Glomerular visceral epithelial cell (primary cell): ENCODE measurements at regions not wholly inside any gene's neighbourhood (a gene's known extent, or its start where the extent isn't known, plus 50 kb on each side); places are given as distances from the start of the nearest gene placed in this dataset.
"Not testable (repeated sequence)": the region's sequence is repeated elsewhere in the genome, so short reads cannot be mapped to it uniquely, and the experiment has no call there.

ENCODE experiments used
- DNase-seq: peaks from one replicate; pipeline ENCODE4 v3.0.0-alpha.2; 2016; ENCODE audit errors: extremely low spot score

DNA sequence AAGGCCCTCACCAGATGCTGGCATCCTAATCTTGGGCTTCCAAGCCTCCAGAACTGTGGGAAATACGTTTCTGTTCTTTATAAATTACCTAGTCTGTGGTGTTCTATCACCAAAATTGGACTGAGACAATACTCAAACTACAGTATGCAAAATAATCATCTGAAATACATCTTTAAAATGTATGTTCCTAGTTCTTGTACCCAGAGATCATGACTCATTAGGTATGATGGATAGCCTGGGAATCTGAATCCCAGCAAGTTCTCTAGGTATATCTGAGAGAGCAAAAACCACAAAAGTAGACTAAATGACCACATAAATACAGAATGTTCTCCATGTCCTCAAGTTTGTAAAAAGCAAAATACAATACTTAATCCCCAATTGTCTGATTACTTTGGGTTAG, 166.3 kb downstream of the YIPF5 start:
- DNase-seq = no peak

DNA sequence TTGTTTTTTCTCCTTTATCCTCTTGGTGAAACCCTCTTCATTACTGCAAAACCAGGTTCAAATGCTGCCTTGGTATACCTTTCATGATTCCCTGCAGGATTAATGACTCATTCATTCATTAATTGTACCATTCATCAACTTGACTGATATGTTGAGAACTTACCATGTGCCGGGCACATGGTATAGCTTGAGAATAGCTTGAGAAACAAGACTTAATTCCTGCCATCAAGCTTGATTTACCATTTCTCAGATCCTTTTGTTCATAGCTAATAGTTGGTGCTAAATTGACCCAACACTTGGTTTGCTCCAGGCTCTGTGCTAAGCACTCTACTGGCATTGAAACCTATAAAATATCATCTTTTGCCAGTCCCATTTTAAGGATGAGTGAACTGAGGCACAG, 165.7 kb downstream of the YIPF5 start:
- DNase-seq = no peak

DNA sequence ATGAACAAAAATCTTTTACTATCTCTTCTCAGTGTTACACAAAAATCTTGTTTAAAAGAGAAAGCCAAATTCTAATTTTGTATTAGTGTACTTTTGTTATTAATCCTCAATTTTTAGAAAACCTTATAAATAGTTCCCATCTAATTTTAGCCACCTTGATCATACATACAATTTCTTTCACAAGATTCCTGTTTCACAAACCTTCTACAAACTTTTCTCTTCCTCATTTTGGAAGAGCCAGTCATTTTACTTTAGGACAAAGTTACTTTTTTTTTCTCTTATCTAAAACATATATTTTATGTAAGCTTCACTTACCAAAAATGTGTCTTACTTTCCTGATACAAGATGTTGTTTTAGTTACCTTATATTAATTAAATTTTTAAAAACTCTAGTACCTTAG, 161.3 kb downstream of the YIPF5 start:
- no peak for DNase-seq

DNA sequence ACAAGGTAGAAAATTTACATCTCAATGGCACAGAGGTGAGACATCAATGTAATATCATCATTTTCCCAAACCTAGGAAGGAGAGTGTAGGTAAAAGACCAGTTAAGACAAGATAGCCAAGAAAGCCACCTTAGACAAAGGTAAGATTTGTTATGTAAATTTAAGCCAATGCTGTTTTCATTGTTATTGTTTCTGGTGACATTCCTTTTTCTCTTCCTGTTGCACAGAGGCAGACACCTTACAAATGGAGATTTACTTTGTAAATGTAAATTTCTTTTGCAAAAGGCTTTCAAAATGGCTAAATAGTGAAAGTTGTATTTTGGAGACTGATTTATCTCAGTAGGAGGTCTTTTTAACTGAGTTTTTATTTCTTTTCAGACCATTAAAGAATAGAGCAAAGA, 159.1 kb downstream of the YIPF5 start:
- no peak for DNase-seq

DNA sequence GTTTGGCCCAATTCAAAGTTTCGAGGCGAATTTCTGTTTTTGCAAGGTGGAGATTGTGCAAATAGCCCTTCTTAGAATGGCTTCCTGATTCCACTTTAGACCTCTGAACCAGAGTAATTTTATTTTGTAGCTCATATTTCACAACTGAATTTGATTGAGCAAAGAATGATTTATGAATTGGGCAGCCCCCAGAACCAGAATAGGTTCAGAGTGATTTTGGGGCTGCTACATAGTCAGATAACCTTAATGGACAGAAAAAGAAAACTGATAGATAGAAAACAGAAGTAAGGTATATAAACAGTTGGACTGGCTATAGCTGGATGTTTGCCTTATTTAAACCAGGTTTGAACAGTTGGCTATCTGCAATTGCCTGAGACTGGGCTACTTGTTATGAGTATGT, 156.6 kb downstream of the YIPF5 start:
- no peak for DNase-seq

DNA sequence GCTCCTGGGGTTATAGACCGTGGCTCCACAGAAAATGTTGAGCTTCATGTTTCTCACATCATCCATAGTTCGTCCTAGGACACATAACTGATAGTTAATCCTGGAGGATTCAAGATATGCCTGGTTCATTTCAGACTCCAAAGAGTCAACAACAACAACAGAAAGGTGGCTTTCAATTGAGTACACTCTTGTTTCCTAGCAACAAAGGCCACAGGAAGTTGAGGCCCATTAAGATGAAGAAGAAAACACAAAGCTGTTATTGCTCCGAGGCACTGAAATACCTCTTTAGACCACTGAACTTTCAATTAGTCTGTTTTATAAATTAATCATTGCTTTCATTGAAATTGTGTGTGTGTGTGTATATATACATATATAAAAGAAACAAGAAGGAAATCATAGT, 154.5 kb downstream of the YIPF5 start:
- DNase-seq = no peak

DNA sequence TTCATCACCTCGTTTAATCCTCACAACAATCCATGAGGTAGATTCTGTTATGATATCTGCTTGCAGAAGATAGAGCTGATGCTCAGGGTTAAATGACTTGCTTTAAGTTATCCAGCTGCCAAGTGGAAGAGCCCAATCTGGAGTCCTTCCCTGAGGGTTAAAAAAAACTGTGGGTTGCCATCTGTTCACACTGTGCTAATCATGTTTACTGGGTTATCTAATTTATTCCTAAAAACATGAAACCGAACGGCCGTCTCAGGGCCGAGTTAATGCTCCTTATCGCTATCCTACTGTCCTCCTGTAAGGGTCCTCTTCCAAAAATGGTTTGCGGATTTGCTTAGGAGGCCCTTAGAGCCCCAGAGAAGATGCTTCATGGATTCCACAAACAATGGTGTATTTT, 153.3 kb downstream of the YIPF5 start:
- DNase-seq = no peak

DNA sequence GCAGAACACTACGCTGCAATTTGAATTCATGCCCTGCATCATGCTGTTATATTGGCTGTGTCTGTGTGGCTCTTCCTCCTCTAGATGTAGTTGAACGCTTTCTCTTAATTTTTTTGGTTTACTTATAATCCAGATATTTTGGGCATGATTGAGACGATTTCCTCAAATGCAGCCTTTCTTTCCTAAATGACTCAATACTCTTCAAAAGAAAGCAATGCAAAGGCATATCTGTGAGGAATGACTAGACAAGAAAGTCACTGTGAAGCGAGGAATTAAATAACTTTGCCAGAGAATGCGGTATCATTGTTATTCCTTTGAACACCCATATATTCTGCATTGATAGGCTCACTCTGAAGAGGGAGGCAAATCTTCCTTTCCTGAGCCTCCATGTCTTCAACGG, 152.8 kb downstream of the YIPF5 start:
- DNase-seq = no peak

DNA sequence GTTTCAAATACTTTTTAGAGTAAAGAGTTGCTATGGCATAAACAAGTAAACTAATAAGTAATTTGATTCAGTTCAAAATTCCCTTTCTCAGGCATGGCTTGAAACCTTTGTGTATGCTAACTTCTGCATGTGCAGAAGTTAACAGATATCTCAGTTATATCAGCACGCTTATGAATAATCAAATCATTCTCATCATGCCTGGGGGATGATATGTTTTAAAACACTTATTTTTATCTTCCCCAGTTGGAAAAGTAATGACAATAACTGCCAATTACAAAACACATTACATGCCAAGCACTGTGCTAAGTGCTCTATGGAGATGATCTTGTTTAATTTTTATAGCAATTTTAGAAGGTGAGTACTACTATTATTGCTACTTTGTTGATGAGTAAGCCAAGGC, 146.4 kb downstream of the YIPF5 start:
- no peak for DNase-seq

DNA sequence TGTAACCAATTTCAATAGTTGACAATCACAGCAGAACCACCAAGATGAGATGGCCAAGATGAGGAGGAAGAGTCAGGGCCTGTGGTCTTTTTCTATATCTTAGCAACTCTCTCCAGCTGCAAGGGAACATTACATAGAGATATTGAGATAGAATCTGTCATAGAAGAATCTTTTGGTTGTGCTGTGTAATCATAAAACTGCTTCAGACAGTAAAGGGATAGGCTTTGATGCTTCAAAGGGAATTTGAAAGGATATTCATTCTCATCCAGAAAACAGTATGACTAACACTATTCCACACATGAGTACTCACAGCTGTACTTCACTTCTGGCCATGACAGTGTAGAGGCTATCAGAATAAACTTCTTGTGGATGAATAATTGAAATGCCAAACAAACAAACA, 145.9 kb downstream of the YIPF5 start:
- DNase-seq = no peak

DNA sequence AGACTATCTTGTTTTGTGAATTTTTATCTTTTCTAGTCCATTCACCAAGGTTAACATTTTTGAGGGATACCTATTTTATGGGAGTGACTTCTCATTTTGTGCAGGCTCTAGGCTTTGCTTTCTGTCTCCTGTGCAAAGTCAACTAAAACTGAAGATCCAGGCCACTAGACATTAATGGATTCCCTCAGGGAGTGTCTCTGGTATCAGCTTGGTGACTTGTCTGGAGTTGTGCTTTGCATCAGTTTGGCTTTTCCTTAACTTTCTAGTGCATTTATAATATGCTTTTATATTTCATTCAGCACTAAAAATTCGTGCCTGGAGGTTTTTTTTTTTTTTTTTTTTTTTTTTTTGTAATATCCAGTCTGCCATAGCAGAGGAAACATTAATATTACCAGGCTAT, 144.2 kb downstream of the YIPF5 start:
- DNase-seq = no peak

DNA sequence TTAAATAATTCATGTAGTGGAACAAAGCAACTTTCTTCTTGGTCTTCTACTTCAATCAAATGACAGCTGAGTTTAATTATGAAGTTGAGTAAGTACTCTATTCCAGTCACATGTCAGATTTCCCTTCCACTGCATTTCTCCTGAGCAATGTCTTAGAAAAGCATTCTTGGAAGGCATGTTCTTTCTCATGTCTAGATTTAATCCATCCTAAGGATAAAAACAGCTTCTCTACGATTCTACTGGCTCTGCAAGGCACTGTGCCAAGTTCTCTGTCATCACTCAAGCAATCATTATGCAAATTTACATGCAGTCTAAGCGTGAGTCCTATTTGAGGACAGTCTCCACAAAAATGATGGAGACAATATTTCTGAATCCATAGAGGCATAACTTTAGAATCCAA, 142.4 kb downstream of the YIPF5 start:
- no peak for DNase-seq

DNA sequence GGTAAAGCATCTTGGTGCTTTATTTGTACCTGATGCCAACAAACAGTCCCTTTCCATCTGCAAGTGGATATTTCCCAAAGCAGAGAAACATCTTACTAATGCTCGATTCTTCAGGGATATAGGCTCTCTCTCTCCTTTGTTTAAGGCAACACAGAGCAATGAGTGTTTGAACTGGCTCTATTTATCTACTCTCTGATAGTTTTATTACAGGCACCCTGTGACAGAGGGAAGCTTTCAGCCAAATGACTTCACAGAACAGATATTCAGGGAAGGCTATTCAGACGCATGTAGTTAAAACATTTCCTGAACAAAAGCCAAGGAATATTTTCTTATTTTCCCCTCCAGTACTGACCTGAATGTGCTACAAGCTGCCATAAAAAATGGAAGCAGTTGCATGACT, 141.8 kb downstream of the YIPF5 start:
- DNase-seq = no peak

DNA sequence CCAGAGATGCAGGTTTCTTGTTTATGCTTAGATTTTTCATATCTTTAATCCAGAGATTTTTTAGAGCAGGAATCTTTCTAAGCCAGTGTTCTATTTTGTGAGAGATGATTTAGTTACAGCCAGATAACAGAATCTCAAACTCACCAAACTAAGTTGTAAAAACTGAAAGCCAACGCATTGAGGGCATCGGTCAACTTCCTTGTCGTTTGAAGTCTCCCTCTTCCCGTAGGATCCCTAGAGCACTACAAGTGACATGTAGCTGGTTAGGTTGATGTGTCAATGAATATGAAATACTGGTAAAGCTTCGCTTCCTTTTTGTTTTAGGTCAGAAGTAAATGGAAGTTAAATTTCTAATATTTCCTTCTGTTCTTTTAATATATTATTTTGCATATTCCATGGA, 139.6 kb downstream of the YIPF5 start:
- no peak for DNase-seq

DNA sequence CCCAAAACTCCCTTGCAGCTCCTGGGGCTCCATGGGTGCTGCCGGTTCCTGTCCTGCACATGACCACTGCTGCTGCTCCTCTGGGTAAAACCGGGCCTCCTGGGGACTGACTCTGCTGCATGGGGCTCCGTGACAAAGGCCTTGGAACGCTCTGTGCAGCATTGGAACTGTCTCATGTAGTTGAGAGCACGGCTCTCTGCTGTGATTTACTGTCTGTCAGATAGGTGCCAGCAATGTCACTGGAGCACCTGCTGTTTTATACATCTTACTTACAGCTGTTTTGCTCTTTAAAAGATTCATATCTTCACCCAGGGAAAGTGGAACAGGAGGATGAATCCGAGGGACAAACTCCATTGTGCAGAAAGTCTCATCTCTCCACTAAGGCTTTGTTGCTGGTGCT, 138.1 kb downstream of the YIPF5 start:
- DNase-seq = no peak

DNA sequence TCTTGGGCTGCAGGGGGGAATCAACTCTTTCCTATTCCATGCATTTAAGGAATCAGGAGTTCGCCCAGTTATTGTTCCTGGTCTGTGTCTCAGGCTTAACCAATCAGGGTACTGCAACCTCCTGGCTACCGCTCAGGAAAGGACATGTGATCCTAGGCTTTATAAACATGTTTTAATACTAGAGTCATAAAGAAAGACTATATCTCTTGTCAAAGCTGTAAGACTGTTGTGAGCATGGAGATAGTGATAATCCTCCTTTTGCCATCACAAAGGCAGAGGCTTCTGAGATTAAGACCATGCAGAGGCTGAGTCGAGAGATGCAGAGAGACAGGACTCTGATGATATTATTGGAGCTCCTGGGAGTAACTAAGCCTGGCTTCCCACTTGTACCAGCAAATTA, 137.0 kb downstream of the YIPF5 start:
- DNase-seq = no peak

DNA sequence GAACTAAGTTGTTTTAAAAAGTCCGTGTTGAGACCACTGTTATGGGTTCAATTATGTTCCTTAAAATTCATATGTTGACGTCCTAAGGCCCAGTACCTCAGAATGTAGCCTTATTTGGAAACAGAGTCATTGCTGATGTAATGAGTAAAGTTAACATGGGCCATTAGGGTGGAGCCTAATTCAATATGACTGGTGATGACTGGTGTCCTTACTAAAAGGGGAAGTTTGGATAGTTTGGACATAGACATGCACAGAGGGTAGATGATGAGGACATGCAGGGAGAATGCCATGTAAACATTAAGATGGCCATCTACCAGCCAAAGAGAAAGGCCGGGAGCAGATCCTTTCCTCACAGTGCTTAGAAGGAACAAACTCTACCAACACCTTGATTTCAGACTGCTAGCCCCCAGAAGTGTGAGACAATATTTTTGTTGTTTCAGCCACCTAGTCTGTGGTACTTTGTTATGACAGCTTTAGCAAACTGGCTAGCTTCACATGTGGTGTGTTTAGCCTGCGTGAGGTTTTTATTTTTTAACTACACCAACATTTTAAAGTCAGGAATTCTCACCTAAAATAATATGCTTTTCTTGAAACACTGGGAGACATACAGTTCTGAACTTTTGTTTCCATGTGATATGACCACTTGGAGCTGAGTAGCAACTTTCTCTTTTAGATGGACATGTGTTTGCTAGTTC, 135.3 kb downstream of the YIPF5 start:
- DNase-seq = no peak

DNA sequence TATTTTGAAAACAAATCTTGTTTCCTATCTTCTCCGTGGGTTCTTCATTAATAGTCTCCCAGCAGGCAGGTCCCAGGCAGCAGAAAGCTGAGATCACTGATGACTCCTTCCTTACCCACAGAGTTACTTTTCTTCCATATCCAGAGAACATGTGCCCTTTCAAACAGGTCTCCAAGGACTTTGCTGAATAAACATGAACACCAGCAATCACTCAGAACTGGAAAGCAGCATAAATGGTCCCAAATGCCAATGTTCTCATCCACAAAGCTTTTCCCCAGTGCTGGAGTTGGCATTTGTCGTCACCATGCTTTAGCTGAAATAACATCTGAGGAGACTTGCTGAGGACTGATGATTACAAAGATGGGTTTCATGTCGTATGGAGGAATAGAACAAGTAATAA, 134.0 kb downstream of the YIPF5 start:
- DNase-seq = no peak

DNA sequence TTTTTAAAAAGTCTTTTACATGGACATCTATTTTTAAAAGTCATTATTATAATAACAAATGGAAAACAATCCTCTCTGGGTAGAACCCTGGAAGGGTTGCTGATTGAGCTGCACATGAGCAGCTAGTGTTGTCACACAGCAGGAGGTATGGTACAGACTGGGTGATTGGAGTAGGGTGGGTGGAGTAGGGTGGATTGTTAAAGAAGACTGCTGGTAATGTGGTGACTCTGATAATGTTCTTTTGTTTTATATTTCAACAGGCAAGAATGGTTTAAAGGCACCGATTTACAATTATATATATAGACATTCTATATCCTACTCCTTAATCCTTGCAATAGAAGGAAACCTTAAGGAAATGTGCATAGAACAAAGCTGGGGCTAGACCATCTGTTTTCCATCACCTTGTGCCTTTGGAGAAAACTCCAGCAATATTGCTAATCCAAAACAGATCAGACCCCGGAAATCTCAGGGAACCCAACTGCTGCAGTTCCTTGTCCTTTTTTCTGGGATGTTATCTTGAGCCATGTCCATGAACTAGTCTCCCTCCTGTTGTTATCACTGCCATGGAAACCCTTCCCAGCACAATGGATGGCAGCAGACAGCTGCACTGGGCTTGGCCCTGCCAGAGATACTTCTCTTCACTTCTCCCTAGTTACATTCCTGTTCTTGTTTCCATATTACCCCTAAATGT, 129.7 kb downstream of the YIPF5 start:
- no peak for DNase-seq

DNA sequence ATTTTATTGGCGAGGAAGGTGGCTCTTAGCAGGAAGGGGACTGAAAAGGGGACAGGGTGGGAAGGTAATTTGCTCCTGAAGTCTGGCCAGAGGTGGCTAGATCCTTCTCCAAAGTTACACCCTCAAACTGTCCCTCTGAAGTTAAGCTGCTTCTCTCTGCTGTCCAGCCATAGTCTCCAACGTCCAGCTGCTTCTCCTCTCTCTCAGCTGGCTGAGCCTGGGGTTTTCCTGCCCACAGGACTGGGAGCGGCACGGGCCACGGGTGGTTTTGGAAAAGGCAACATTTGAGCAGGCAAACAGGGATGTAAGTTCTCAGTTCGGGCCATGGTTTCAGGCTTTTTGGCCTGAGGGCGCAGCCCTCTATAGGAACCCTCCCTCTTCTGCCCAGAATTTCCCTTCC, 128.3 kb downstream of the YIPF5 start:
- DNase-seq = no peak

DNA sequence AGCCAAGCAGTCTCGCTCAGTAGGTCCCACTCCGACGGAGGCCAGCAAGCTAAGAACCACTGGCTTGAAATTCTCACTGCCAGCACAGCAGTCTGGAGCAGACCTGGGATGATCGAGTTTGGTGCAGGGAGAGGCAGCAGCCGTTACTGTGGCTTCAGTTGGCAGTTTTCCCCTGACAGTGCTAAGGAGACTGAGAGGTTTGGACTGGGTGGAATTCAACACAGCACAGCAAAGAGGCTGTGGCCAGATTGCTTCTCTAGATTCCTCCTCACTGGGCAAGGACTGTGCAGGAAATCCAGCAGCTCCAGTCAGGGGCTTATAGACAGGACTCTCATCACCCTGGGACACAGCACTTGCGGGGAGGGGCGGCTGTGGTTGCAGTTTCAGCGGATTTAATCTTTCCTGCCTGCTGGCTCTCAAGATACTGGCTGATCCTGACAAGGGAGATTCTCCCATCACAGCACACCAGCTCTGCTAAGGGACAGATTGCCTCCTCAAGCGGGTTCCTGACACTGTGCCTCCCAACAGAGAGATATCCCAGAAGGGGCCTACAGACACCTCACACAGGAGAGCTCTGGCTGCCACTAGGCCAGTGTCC, 122.1 kb downstream of the YIPF5 start:
- no peak for DNase-seq

DNA sequence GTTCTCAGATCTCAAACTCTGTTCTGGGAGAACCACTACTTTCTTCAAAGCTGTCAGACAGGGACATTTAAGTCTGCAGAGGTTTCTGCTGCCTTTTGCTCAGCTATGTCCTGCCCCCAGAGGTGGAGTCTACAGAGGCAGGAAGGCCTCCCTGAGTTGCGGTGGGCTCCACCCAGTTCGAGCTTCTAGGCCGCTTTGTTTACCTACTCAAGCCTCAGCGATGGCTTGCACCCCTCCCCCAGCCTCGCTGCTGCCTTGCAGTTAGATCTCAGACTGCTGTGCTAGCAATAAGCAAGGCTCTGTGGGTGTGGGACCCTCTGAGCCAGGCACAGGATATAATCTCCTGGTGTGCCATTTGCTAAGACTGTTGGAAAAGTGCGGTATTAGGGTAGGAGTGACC, 115.1 kb downstream of the YIPF5 start:
- DNase-seq = not testable (repeated sequence)

DNA sequence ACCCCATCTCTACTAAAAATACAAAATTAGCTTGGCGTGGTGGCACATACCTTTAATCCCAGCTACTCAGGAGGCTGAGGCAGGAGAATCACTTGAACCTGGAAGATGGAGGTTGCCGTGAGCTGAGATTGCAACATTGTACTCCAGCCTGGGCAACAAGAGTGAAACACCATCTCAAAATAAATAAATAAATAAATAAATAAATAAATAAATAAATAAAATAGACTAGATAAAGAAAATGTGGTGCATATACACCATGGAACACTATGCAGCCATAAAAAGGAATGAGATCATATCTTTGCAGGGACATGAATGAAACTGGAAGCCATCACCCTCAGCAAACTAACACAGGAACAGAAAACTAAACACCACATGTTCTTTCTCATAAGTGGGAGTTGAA, 110.4 kb downstream of the YIPF5 start:
- not testable (repeated sequence) for DNase-seq

DNA sequence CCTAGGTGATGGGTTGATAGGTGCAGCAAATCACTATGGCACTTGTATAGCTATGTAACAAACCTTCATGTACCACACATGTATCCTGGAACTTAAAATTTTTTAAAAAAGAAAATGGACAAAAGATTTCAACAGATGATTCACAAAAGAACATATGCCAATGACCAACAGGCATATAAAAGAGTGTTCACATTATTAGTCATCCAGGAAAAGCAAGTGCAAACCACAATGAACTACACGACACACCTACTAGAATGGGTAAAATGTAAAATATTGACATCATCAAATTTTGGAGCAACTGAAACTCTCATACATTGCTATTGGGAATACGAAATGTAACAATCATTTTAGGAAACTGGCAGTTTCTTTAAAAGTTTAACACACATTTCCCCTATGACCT, 109.9 kb downstream of the YIPF5 start:
- DNase-seq = no peak
